A673 (cell line): ENCODE measurements at regions not wholly inside any gene's neighbourhood (a gene's known extent, or its start where the extent isn't known, plus 50 kb on each side); places are given as distances from the start of the nearest gene placed in this dataset.
A peak's percentile ranks its signal among the peaks of the same experiment; 100 is the strongest.

Source experiments
- BruUV-seq: library from RNA; stranded (reverse); fragments of 400-500 nt; replicated peaks from 2 replicates; lab custom pipeline; 2021; lab: Mats Ljungman, UMichigan
- CTCF ChIA-PET: fragments of 300-600 bp; sonication (Branson Sonifier 250); formaldehyde crosslinking; loops from one replicate; lab custom pipeline; 2022; ENCODE audit warnings: antibody characterized with exemption; lab: Charles Lee
- POLR2A ChIA-PET: fragments of 300-600 bp; sonication (Branson Sonifier 250); formaldehyde crosslinking; loops from one replicate; lab custom pipeline; 2022; ENCODE audit warnings: antibody characterized with exemption; ENCODE audit not compliant: low non-redundant PET; lab: Charles Lee
- DNase-seq: peaks from one replicate; pipeline ENCODE4 v3.0.0-alpha.2; 2015; ENCODE audit warnings: low spot score
- H3K27ac ChIP-seq: fragments of 200-600 bp; sonication (generic); 2 replicates; pipeline ENCODE4 v1.5.1; 2016; ENCODE audit warnings: mixed run types, low read depth, mild to moderate bottlenecking, mixed read lengths, antibody characterized with exemption, low read length; ENCODE audit not compliant: poor library complexity, severe bottlenecking
- H3K27me3 ChIP-seq: fragments of 200-600 bp; sonication (generic); replicated peaks from 2 replicates; pipeline ENCODE4 v1.6.1; 2017; ENCODE audit warnings: mixed run types, low read depth, mild to moderate bottlenecking, mixed read lengths, antibody characterized with exemption, low read length; ENCODE audit not compliant: insufficient read depth, poor library complexity
- H3K36me3 ChIP-seq: fragments of 200-600 bp; sonication (generic); 2 replicates; pipeline ENCODE4 v1.6.1; 2016; ENCODE audit warnings: mixed run types, mild to moderate bottlenecking, mixed read lengths, antibody characterized with exemption, low read length; ENCODE audit not compliant: insufficient read depth, poor library complexity, severe bottlenecking
- H3K4me1 ChIP-seq: fragments of 200-600 bp; sonication (generic); 2 replicates; pipeline ENCODE4 v1.6.1; 2017; ENCODE audit warnings: mixed run types, mild to moderate bottlenecking, mixed read lengths, antibody characterized with exemption, low read length; ENCODE audit not compliant: insufficient read depth, poor library complexity, severe bottlenecking
- H3K4me3 ChIP-seq: fragments of 200-600 bp; sonication (generic); 2 replicates; pipeline ENCODE4 v1.5.1; 2016; ENCODE audit warnings: low read depth, mixed run types, mild to moderate bottlenecking, mixed read lengths, low read length; ENCODE audit not compliant: poor library complexity, severe bottlenecking
- H3K9me3 ChIP-seq: fragments of 200-600 bp; sonication (generic); 2 replicates; pipeline ENCODE4 v1.6.1; 2016; ENCODE audit warnings: mixed run types, low read depth, mild to moderate bottlenecking, mixed read lengths, antibody characterized with exemption, low read length; ENCODE audit not compliant: poor library complexity, severe bottlenecking
- EZH2 ChIP-seq: fragments of 200-600 bp; sonication (generic); IDR thresholded peaks from 2 replicates; pipeline ENCODE4 v1.6.1; 2017; ENCODE audit warnings: borderline replicate concordance, low read depth, mild to moderate bottlenecking, mixed read lengths, antibody characterized with exemption, low read length; ENCODE audit not compliant: poor library complexity, severe bottlenecking
- intact Hi-C: fragments of 100-400 bp; cut with micrococcal nuclease; formaldehyde crosslinking; loops from one replicate; pipeline ENCODE4 v1.10.0; 2022; ENCODE audit not compliant: unreplicated experiment
- TF ChIP-seq, protein P1 (sequence below): fragments of 300-800, 200-600 bp; sonication (generic); conservative IDR thresholded peaks from 2 replicates; pipeline ENCODE4 v1.5.1; 2017; ENCODE audit warnings: low read depth, mild to moderate bottlenecking, antibody characterized with exemption, low read length, moderate library complexity, mixed read lengths

DNA sequence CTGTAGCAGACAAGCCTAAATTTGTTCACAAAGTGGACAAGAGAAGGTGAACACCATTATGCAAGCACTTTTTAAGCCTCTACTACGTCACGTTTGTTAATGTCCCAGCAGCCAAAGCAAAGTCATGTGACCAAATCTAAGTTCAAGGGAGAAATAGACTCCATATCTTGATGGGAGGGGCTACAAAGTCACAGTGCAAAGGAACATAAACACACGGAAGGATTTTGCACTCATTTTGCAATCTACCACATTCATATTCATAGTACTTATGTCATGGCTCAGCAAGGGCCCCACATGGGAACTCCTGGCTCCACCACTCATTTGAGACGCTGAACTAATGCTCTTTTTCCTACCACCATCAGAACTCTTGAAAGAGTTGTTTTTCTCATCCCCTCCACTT is 139.0 kb upstream of the JADE1 start:
- Histone ChIP-seq H3K4me3 (no peak overlapping the region), H3K4me1 (peaks cover 3% of the 10 kb centered on the region), H3K27me3 (no peaks in the 10 kb centered on the region), H3K36me3 (no peaks in the 10 kb centered on the region), H3K27ac (no peak overlapping the region), H3K9me3 (no peaks in the 10 kb centered on the region)
- ChIA-PET CTCF (no interaction called here), POLR2A (no interaction called here)
- intact Hi-C loops = no loop called here
- no peak for TF ChIP-seq EZH2
- TF ChIP-seq, protein P1, sequence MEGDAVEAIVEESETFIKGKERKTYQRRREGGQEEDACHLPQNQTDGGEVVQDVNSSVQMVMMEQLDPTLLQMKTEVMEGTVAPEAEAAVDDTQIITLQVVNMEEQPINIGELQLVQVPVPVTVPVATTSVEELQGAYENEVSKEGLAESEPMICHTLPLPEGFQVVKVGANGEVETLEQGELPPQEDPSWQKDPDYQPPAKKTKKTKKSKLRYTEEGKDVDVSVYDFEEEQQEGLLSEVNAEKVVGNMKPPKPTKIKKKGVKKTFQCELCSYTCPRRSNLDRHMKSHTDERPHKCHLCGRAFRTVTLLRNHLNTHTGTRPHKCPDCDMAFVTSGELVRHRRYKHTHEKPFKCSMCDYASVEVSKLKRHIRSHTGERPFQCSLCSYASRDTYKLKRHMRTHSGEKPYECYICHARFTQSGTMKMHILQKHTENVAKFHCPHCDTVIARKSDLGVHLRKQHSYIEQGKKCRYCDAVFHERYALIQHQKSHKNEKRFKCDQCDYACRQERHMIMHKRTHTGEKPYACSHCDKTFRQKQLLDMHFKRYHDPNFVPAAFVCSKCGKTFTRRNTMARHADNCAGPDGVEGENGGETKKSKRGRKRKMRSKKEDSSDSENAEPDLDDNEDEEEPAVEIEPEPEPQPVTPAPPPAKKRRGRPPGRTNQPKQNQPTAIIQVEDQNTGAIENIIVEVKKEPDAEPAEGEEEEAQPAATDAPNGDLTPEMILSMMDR = no peak
- DNase-seq = peak; percentile 16
- no TSS peak for BruUV-seq

DNA sequence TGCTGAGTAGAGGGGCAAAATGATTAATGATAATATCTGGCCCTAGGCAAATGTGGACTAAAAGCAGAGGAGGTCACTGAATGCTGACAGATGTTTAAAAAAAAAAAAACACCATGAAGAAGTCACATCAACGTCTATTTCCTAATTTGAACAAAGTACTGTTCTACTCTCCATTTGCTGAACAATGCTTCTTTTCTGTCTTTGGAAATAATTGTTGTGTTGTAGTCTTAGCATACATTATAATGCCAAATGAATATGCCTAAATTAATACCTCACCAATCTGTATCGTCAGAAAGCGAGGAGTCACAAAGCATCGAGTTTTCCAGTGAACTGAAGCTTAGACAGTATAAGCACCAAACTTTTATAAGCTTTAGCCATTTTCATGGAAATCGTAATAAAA is 140.9 kb upstream of the JADE1 start:
- no peaks in the 10 kb centered on the region for H3K9me3 ChIP-seq
- no TSS peak for BruUV-seq
- no peak overlapping the region for H3K4me3 ChIP-seq
- POLR2A ChIA-PET = no interaction called here
- intact Hi-C loops = no loop called here
- no peaks in the 10 kb centered on the region for H3K36me3 ChIP-seq
- CTCF ChIA-PET = no interaction called here
- no peak for TF ChIP-seq EZH2
- TF ChIP-seq, protein P1 = no peak
- H3K27me3 ChIP-seq = no peaks in the 10 kb centered on the region
- no peak overlapping the region for H3K27ac ChIP-seq
- H3K4me1 ChIP-seq = peaks cover 3% of the 10 kb centered on the region
- no peak for DNase-seq

DNA sequence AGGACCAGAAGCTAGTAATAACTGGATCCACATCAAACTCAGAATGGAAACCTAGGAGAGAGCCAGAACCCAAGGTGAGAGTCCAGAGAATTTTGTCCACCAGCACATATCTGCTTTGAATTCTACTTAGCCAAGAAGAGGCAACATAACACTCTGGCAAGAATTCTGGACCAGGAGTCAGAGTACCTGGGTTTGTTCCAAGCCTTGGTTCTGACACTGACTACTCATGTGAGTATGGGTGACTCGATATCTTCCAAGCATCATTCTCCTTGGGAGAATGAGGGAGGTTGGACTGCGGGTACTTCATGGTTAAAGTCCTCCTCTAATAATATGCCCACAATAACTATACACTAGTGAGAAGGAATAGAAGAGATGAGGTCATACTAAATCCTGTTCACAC is 144.0 kb upstream of the JADE1 start:
- H3K9me3 ChIP-seq = no peaks in the 10 kb centered on the region
- H3K27ac ChIP-seq = no peak overlapping the region
- no peaks in the 10 kb centered on the region for H3K27me3 ChIP-seq
- DNase-seq = no peak
- ChIA-PET POLR2A (no interaction called here), CTCF (no interaction called here)
- BruUV-seq = no TSS peak
- TF ChIP-seq, protein P1 = no peak
- TF ChIP-seq EZH2 = no peak
- peaks cover 3% of the 10 kb centered on the region for H3K4me1 ChIP-seq
- intact Hi-C loops = no loop called here
- H3K36me3 ChIP-seq = no peaks in the 10 kb centered on the region
- H3K4me3 ChIP-seq = no peak overlapping the region
